Tibial nerve (tissue), 4 donors: ENCODE measurements at regions not wholly inside any gene's neighbourhood (a gene's known extent, or its start where the extent isn't known, plus 50 kb on each side); places are given as distances from the start of the nearest gene placed in this dataset.
"Not testable (repeated sequence)": the region's sequence is repeated elsewhere in the genome, so short reads cannot be mapped to it uniquely, and the experiment has no call there.

Experiments
- DNase-seq, 2 donors: peaks; one replicate each; pipeline ENCODE4 v3.0.0-alpha.2; 2019; ENCODE audit warnings: low spot score in 2 of 2
- H3K27ac ChIP-seq, 4 donors: fragments of 200-600 bp; sonication (generic) in 3 of 4; one replicate each; pipeline ENCODE4 v1.5.1; 2017 to 2019; ENCODE audit warnings: mild to moderate bottlenecking in 1 of 4
- H3K27me3 ChIP-seq, 2 donors: fragments of 200-600 bp; sonication (generic) in 1 of 2; one replicate each; pipeline versions ENCODE4 v1.5.1 to v1.6.0; 2017 to 2019
- H3K36me3 ChIP-seq, 3 donors: fragments of 200-600 bp; sonication (generic); one replicate each; pipeline ENCODE4 v1.5.1; 2018 to 2019
- H3K4me1 ChIP-seq, 4 donors: fragments of 200-600 bp; sonication (generic) in 3 of 4; one replicate each; pipeline ENCODE4 v1.5.1; 2017 to 2019
- H3K4me3 ChIP-seq, 4 donors: fragments of 200-600 bp; sonication (generic) in 3 of 4; one replicate each; pipeline ENCODE4 v1.5.1; 2017 to 2019; ENCODE audit warnings: mild to moderate bottlenecking in 1 of 4, moderate library complexity in 1 of 4
- H3K9me3 ChIP-seq, 4 donors: fragments of 200-600 bp; sonication (generic) in 3 of 4; one replicate each; pipeline ENCODE4 v1.5.1; 2017 to 2019
- CTCF ChIP-seq, 5 experiments: fragments of 200-600 bp in 3 of 5; fragments of 450-650 bp in 2 of 5; sonication (generic) in 3 of 5; IDR thresholded peaks; one replicate each; pipeline ENCODE4 v1.5.1; 2016 to 2019; ENCODE audit warnings: antibody characterized with exemption in 5 of 5, mild to moderate bottlenecking in 3 of 5, moderate library complexity in 2 of 5
- EP300 ChIP-seq, 2 donors: sonication (generic); formaldehyde crosslinking; IDR thresholded peaks; one replicate each; pipeline ENCODE4 v1.6.1; 2017; ENCODE audit warnings: antibody characterized with exemption in 2 of 2, mild to moderate bottlenecking in 1 of 2
- POLR2A ChIP-seq, 2 donors: fragments of 450-650 bp; IDR thresholded peaks; one replicate each; pipeline ENCODE4 v1.6.1; 2017; ENCODE audit warnings: antibody characterized with exemption in 2 of 2, mild to moderate bottlenecking in 2 of 2, moderate library complexity in 2 of 2
- WGBS, 2 donors: methylation state at CpG; one replicate each; pipeline ENCODE4 v1.1.5; 2018; 5-methylcytosine and 5-hydroxymethylcytosine counted together

GRCh38 chr3:73186741-73187140 lies 125.3 kb downstream of the EBLN2 start:
- no peak overlapping the region for H3K27ac ChIP-seq
- no peaks in the 10 kb centered on the region for H3K9me3 ChIP-seq
- H3K36me3 ChIP-seq: no peaks in the 10 kb centered on the region
- no peaks in the 10 kb centered on the region for H3K27me3 ChIP-seq
- 65 to 80% methylated on average over 1 of the region's 1 CpG for WGBS, 2 donors
- no peak for TF ChIP-seq POLR2A (IDR thresholded peaks at IDR 0.05)
- TF ChIP-seq CTCF (IDR thresholded peaks at IDR 0.05): no peak
- no peak for TF ChIP-seq EP300 (IDR thresholded peaks at IDR 0.05)
- no peak overlapping the region for H3K4me3 ChIP-seq
- no peaks in the 10 kb centered on the region for H3K4me1 ChIP-seq
- no peak for DNase-seq

- DNase-seq: no peak
- Histone ChIP-seq H3K4me1 (no peaks in the 10 kb centered on the region), H3K27me3 (no peaks in the 10 kb centered on the region), H3K27ac (no peak overlapping the region), H3K9me3 (no peaks in the 10 kb centered on the region), H3K4me3 (no peak overlapping the region), H3K36me3 (no peaks in the 10 kb centered on the region)
- TF ChIP-seq EP300 (IDR thresholded peaks at IDR 0.05) (no peak), POLR2A (IDR thresholded peaks at IDR 0.05) (no peak), CTCF (IDR thresholded peaks at IDR 0.05) (no peak)
- 50 to 66% methylated on average over 5 of the region's 5 CpGs for WGBS, 2 donors
Observed at GRCh38 chr3:73187328-73187727, 125.9 kb downstream of the EBLN2 start.

GRCh38 chr3:73188707-73189106 lies 127.2 kb downstream of the EBLN2 start:
- Histone ChIP-seq H3K4me3 (no peak overlapping the region), H3K27me3 (no peaks in the 10 kb centered on the region), H3K36me3 (no peaks in the 10 kb centered on the region), H3K4me1 (no peaks in the 10 kb centered on the region), H3K9me3 (no peaks in the 10 kb centered on the region), H3K27ac (no peak overlapping the region)
- TF ChIP-seq CTCF (IDR thresholded peaks at IDR 0.05) (no peak), POLR2A (IDR thresholded peaks at IDR 0.05) (no peak), EP300 (IDR thresholded peaks at IDR 0.05) (no peak)
- DNase-seq: no peak

GRCh38 chr3:73192036-73192738 lies 130.7 kb downstream of the EBLN2 start:
- no peak for DNase-seq
- Histone ChIP-seq H3K4me1 (no peaks in the 10 kb centered on the region), H3K27me3 (no peaks in the 10 kb centered on the region), H3K4me3 (no peak overlapping the region), H3K36me3 (no peaks in the 10 kb centered on the region), H3K27ac (no peak overlapping the region), H3K9me3 (peaks cover 0 to 6% (median 0%) of the 10 kb centered on the region in 4 donors)
- no peak for TF ChIP-seq POLR2A (IDR thresholded peaks at IDR 0.05)
- TF ChIP-seq EP300 (IDR thresholded peaks at IDR 0.05): no peak
- TF ChIP-seq CTCF (IDR thresholded peaks at IDR 0.05): no peak
- 81 to 85% methylated on average over 7 of the region's 7 CpGs for WGBS, 2 donors

GRCh38 chr3:73193943-73194342 lies 132.5 kb downstream of the EBLN2 start:
- 94 to 97% methylated on average over 5 of the region's 5 CpGs for WGBS, 2 donors

GRCh38 chr3:73197187-73197586 lies 135.7 kb downstream of the EBLN2 start:
- Histone ChIP-seq H3K36me3 (no peaks in the 10 kb centered on the region), H3K9me3 (peaks cover 0 to 6% (median 0%) of the 10 kb centered on the region in 4 donors), H3K4me1 (no peaks in the 10 kb centered on the region), H3K4me3 (no peak overlapping the region), H3K27ac (no peak overlapping the region), H3K27me3 (no peaks in the 10 kb centered on the region)
- no peak for DNase-seq
- no peak for TF ChIP-seq CTCF (IDR thresholded peaks at IDR 0.05)
- no peak for TF ChIP-seq EP300 (IDR thresholded peaks at IDR 0.05)
- TF ChIP-seq POLR2A (IDR thresholded peaks at IDR 0.05): no peak
- WGBS, 2 donors: 90% methylated on average over 5 of the region's 5 CpGs

More at GRCh38 chr3:73193943-73194342, 132.5 kb downstream of the EBLN2 start:
- H3K4me3 ChIP-seq, H3K27ac ChIP-seq, DNase-seq, H3K4me1 ChIP-seq, H3K27me3 ChIP-seq, H3K9me3 ChIP-seq, H3K36me3 ChIP-seq: not testable (repeated sequence)
